Left renal pelvis (tissue), 4 donors: ENCODE measurements at regions not wholly inside any gene's neighbourhood (a gene's known extent, or its start where the extent isn't known, plus 50 kb on each side); places are given as distances from the start of the nearest gene placed in this dataset.
"Not testable (repeated sequence)": the region's sequence is repeated elsewhere in the genome, so short reads cannot be mapped to it uniquely, and the experiment has no call there.

Source experiments
- DNase-seq, 4 donors: peaks; one replicate each; pipeline ENCODE4 v3.0.0-alpha.2; 2013; ENCODE audit warnings: low read depth in 4 of 4, low spot score in 3 of 4

GRCh38 chrX:3882553-3882920 lies 169.1 kb upstream of the PRKX start:
- DNase-seq = not testable (repeated sequence)

- DNase-seq = not testable (repeated sequence)
These were observed 168.6 kb upstream of the PRKX start for GRCh38 chrX:3881898-3882552.

GRCh38 chrX:3881255-3881895 lies 167.9 kb upstream of the PRKX start:
- DNase-seq = not testable (repeated sequence)

- not testable (repeated sequence) for DNase-seq
These were observed 162.9 kb upstream of the PRKX start for GRCh38 chrX:3876393-3876792.

- DNase-seq = not testable (repeated sequence)
These were observed 162.2 kb upstream of the PRKX start for GRCh38 chrX:3875638-3876037.

- DNase-seq = not testable (repeated sequence)
These were observed 158.9 kb upstream of the PRKX start for GRCh38 chrX:3872226-3872879.

GRCh38 chrX:3867067-3867831 lies 153.8 kb upstream of the PRKX start:
- not testable (repeated sequence) for DNase-seq

- DNase-seq = not testable (repeated sequence)
These were observed 144.9 kb upstream of the PRKX start for GRCh38 chrX:3858332-3858731.

GRCh38 chrX:3843522-3844145 lies 130.2 kb upstream of the PRKX start:
- DNase-seq = not testable (repeated sequence)

- not testable (repeated sequence) for DNase-seq
These were observed 129.5 kb upstream of the PRKX start for GRCh38 chrX:3842822-3843521.

GRCh38 chrX:3838754-3839153 lies 125.3 kb upstream of the PRKX start:
- not testable (repeated sequence) for DNase-seq

- DNase-seq = not testable (repeated sequence)
These were observed 124.7 kb upstream of the PRKX start for GRCh38 chrX:3837958-3838643.

- DNase-seq = not testable (repeated sequence)
These were observed 123.8 kb upstream of the PRKX start for GRCh38 chrX:3837211-3837610.

- DNase-seq = not testable (repeated sequence)
These were observed 120.5 kb upstream of the PRKX start for GRCh38 chrX:3833761-3834542.

- DNase-seq = not testable (repeated sequence)
These were observed 116.6 kb upstream of the PRKX start for GRCh38 chrX:3830020-3830419.

GRCh38 chrX:3829041-3829531 lies 115.6 kb upstream of the PRKX start:
- DNase-seq = not testable (repeated sequence)

- DNase-seq = not testable (repeated sequence)
These were observed 115.1 kb upstream of the PRKX start for GRCh38 chrX:3828378-3829040.

GRCh38 chrX:3824008-3824407 lies 110.6 kb upstream of the PRKX start:
- DNase-seq = not testable (repeated sequence)
